ENCODE measurements at regions not wholly inside any gene's neighbourhood (a gene's known extent, or its start where the extent isn't known, plus 50 kb on each side); places are given as distances from the start of the nearest gene placed in this dataset.
"Not testable (repeated sequence)": the region's sequence is repeated elsewhere in the genome, so short reads cannot be mapped to it uniquely, and the experiment has no call there.

DNA sequence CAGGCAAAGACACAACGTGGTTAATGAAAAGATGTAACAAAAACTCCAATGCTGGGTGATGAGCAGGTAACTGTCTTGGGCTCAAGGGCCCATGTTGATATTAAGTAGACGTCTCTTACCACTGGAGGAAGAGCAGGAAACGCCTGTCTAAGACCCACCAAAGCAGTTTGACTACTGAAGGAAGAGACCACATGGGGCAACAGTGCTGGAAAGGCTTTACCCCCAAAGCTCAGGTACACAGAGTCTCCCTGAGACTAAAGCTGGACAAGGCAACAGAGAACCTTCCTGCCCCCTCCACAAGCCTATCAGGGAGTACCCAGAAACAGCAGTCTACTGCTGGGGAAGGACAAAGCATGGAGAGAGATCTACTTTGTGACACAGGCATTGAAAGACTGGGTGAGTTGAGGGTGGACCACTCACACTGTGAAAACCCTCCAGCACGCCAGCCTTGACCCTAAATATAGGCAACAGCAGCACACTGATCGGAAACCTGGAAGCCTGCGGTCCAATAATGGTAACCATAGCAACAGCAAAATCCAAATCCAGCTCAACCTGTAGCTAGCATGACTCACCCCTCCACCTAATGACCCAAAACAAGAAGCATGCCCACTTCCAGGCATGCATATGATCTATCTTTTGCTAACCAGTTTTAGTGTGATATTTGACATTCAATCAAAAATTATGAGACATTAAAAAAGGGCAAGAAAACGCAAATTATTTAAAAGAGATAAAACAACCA lies 270.5 kb upstream of the SDK2 start:
- Mint-ChIP-seq H3K4me1 (no peaks in the 10 kb centered on the region), H3K9me3 (peaks cover 12 to 17% (median 13%) of the 10 kb centered on the region in 3 donors), H3K27ac (no peak overlapping the region), H3K36me3 (peaks cover 2% of the 10 kb centered on the region), H3K4me3 (no peak overlapping the region), H3K27me3 (peaks cover 29% of the 10 kb centered on the region)

GRCh38 chr17:73919033-73919432 lies 274.8 kb upstream of the SDK2 start:
- H3K36me3 Mint-ChIP-seq, H3K27ac Mint-ChIP-seq, H3K4me1 Mint-ChIP-seq: not testable (repeated sequence)
- peak overlapping the region in 1 of 4 donors; percentile 29 for H3K4me3 Mint-ChIP-seq
- peaks cover 9 to 17% (median 12%) of the 10 kb centered on the region in 3 donors for H3K9me3 Mint-ChIP-seq
- H3K27me3 Mint-ChIP-seq = peaks cover 20% of the 10 kb centered on the region

DNA sequence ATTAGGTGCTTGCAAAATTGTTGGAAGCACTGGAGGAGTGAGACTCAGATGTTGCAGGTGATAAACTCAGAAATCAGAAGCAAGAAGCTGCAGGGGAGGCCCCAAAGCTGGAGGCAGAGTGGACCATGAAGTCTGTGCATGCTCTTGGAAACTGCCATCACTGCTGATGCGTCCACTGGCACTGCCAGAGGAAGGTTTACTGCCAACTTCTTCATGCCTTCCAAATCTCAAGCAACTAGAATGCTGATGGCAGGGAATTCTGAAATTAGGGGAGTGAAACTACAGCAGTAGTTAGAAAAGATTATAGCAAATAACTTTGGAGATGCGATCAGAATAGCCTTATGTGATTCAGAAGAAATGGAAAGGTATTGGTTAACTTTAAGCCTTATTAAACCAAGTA lies 277.1 kb upstream of the SDK2 start:
- peaks cover 2% of the 10 kb centered on the region for H3K36me3 Mint-ChIP-seq
- no peak overlapping the region for H3K4me3 Mint-ChIP-seq
- no peak overlapping the region for H3K27ac Mint-ChIP-seq
- no peaks in the 10 kb centered on the region for H3K4me1 Mint-ChIP-seq
- peaks cover 5 to 8% (median 6%) of the 10 kb centered on the region in 3 donors for H3K9me3 Mint-ChIP-seq
- H3K27me3 Mint-ChIP-seq = peaks cover 19% of the 10 kb centered on the region

- Mint-ChIP-seq H3K27ac (no peak overlapping the region), H3K4me3 (no peak overlapping the region), H3K4me1 (no peaks in the 10 kb centered on the region), H3K27me3 (peaks cover 20% of the 10 kb centered on the region), H3K36me3 (peaks cover 1% of the 10 kb centered on the region), H3K9me3 (peaks cover 0 to 4% (median 2%) of the 10 kb centered on the region in 3 donors)
Observed at GRCh38 chr17:73924114-73924908, 279.2 kb upstream of the RPL38 start.

GRCh38 chr17:73924909-73925186 lies 278.6 kb upstream of the RPL38 start:
- peaks cover 22% of the 10 kb centered on the region for H3K27me3 Mint-ChIP-seq
- H3K4me1 Mint-ChIP-seq = no peaks in the 10 kb centered on the region
- H3K27ac Mint-ChIP-seq = no peak overlapping the region
- H3K4me3 Mint-ChIP-seq = no peak overlapping the region
- H3K36me3 Mint-ChIP-seq = peaks cover 1% of the 10 kb centered on the region
- peaks cover 0 to 4% (median 2%) of the 10 kb centered on the region in 3 donors for H3K9me3 Mint-ChIP-seq

DNA sequence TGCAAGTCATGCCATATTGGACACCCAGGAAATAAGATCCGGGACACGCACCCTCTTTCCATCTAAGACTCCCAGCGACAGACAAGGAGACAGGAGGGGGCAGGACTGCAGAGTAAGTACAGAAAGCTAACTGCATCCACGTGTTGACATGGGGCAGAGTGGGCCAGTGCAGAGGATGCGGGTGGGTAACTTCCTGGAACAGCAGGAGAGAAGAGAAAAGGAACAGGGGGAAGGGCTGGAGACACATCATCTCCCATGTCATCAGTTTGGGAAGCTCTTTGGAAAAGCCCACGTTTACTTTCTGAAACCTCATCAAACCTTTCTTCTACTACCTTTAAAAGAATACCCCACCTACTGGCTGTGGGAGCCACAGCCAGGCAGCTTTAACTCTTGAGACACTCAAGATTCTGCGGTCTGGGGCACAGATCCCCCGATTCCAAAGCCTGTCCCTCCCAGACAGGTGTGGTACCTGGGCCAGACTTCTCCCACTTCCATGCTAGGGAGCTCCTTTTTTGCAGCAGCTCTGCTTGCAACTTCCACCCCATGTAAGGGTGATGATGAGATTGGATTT lies 273.5 kb upstream of the RPL38 start:
- Mint-ChIP-seq H3K9me3 (peaks cover 0 to 4% (median 2%) of the 10 kb centered on the region in 3 donors), H3K27me3 (peaks cover 27% of the 10 kb centered on the region), H3K36me3 (peaks cover 1% of the 10 kb centered on the region), H3K4me3 (no peak overlapping the region), H3K4me1 (no peaks in the 10 kb centered on the region), H3K27ac (no peak overlapping the region)

DNA sequence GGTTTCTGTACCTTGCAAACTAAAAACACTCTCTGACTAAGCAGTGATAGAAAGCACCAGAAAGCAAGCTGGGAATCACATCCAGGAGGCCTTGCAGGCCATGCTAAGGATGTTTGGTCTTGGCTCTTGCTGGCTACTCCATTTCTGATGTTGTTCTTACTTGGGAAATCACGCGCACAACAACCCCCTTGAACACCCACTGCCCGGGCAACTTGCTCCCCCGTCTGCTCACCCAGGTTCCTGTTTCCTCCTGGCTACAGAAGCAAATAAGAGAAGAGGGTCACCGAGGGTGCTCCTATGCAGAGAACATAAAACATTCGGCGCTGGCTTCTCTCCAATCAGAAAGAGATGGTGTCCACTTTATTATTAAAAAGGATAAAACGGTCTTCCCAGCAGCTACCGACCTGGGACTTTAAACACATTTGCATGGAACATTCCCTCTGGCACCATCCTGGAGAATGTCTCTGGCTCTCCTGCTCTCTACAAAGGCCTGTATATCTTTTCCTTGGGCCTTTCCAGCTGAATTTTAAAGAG lies 271.2 kb upstream of the RPL38 start:
- Mint-ChIP-seq H3K4me1 (no peaks in the 10 kb centered on the region), H3K9me3 (peaks cover 0 to 2% (median 2%) of the 10 kb centered on the region in 3 donors), H3K4me3 (no peak overlapping the region), H3K27me3 (peaks cover 23% of the 10 kb centered on the region), H3K36me3 (peaks cover 1% of the 10 kb centered on the region), H3K27ac (peak overlapping the region in 1 of 3 donors; percentile 2)

DNA sequence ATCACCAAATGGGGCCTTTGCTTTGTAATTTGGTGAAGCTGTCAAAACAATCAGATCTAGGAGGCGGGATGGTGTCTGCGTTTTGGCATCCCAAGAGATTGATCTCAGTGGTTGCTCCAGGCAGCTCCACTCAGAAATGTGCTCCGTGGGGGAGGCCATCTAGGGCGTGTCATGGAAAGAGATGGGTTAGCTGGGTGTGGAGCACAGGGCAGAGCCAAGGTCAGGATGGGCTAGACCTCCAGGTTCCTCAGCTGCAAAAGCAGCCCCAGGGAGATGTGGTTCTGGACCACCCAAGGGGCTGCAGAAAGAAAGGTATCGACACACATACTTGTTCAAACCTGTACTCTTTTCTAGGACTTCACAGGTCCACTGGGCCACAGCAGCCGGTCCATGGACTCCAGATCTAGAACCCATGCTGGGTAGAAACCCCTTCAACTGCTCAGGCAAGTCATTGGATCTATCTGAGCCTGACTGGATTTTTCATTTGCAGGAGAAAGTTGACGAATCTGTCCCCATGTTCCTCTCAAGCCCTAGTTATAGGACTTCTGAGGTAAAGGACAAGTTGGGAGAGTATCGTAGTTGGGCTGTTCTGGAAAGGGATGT lies 270.2 kb upstream of the RPL38 start:
- Mint-ChIP-seq H3K27me3 (peaks cover 22% of the 10 kb centered on the region), H3K36me3 (peaks cover 1% of the 10 kb centered on the region), H3K4me3 (no peak overlapping the region), H3K9me3 (peaks cover 0 to under 1% (median 0%) of the 10 kb centered on the region in 3 donors), H3K27ac (no peak overlapping the region), H3K4me1 (no peaks in the 10 kb centered on the region)

DNA sequence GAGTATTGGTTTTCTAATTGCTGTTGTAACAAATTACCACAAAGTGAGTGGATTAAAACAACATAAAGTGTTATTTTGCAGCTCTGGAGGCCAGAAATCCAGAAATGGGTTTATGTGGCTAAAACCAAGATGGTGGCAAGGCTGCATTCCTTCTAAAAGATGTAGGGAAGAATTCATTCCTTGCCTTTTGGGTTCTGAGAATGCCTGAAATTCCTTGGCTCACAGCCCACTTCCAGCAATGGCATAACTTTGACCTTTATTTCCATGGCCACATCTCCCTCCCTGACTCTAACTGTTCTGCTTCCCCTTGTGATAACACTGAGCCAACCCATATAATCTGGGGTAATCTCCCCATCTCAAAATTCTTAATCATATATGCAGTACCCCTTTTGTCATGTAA lies 269.6 kb upstream of the RPL38 start:
- Mint-ChIP-seq H3K27me3 (peaks cover 22% of the 10 kb centered on the region), H3K9me3 (no peaks in the 10 kb centered on the region), H3K27ac (no peak overlapping the region), H3K4me1 (no peaks in the 10 kb centered on the region), H3K36me3 (peaks cover 1% of the 10 kb centered on the region), H3K4me3 (no peak overlapping the region)

- Mint-ChIP-seq H3K36me3 (no peaks in the 10 kb centered on the region), H3K27ac (no peak overlapping the region), H3K9me3 (no peaks in the 10 kb centered on the region), H3K4me1 (no peaks in the 10 kb centered on the region), H3K4me3 (no peak overlapping the region), H3K27me3 (peaks cover 20% of the 10 kb centered on the region)
Observed at GRCh38 chr17:73934696-73935095, 268.8 kb upstream of the RPL38 start.

DNA sequence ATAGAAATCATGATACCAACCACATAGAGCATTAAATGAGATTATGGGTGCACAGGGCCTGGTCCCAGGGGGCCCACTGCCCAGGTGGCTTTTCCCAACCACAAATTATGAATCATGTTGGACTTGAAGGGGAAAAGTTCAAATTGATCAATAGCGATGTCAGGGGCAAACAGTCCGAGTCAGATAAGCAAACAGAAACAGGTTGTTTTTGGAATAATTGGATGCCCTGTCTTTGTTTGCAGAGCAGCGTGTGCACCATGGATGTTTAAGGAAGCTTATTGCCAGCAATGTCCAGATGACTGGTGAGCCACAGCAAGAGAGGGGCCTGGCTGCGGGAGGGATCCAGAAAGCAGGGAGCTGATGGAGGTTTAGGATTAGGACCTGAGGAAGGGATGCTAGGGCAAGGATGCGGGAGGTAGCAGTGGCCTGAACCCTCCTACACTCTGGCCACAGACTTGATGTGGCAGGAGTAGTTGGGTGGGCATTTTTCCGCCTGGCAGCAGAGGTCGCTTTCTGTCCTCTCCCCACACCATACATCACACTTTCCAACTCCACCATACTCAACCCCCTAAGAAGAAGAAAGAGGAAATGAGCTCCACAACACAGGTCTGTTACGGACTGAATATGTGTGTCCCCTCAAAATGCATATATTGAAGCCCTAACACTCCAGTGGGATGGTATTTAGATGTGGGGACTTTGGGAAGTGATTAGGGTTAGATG lies 266.4 kb upstream of the RPL38 start:
- Mint-ChIP-seq H3K27ac (no peak overlapping the region), H3K9me3 (no peaks in the 10 kb centered on the region), H3K4me1 (no peaks in the 10 kb centered on the region), H3K36me3 (no peaks in the 10 kb centered on the region), H3K27me3 (peaks cover 17% of the 10 kb centered on the region), H3K4me3 (no peak overlapping the region)

DNA sequence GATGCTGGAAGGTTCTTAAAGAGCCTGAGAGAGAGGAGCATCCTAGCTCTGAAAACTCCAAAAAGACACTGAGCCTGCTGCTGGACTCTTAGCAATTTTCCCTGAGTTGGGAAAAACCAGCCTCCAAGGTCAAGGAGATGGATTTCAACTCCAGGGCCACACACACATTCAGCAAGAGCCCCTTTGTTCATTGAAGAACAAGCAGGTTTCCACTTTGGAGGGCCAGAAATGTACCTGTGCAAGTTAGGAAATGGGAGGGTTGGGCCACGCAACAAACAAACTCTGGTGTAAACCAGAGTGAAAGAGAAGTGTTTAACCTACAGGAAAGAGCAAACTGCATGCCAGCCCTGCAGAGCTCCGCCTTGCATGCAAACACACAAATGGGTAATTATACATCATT lies 264.8 kb upstream of the RPL38 start:
- H3K27ac Mint-ChIP-seq = peak overlapping the region in 1 of 3 donors; percentile 54
- no peaks in the 10 kb centered on the region for H3K4me1 Mint-ChIP-seq
- H3K4me3 Mint-ChIP-seq = no peak overlapping the region
- peaks cover 10% of the 10 kb centered on the region for H3K27me3 Mint-ChIP-seq
- no peaks in the 10 kb centered on the region for H3K36me3 Mint-ChIP-seq
- no peaks in the 10 kb centered on the region for H3K9me3 Mint-ChIP-seq

GRCh38 chr17:73939806-73940205 lies 263.7 kb upstream of the RPL38 start:
- Mint-ChIP-seq H3K9me3 (no peaks in the 10 kb centered on the region), H3K27ac (no peak overlapping the region), H3K4me1 (no peaks in the 10 kb centered on the region), H3K4me3 (no peak overlapping the region), H3K36me3 (no peaks in the 10 kb centered on the region), H3K27me3 (peaks cover 11% of the 10 kb centered on the region)

GRCh38 chr17:73940511-73940910 lies 263.0 kb upstream of the RPL38 start:
- Mint-ChIP-seq H3K4me1 (no peaks in the 10 kb centered on the region), H3K27me3 (peaks cover 13% of the 10 kb centered on the region), H3K36me3 (no peaks in the 10 kb centered on the region), H3K27ac (no peak overlapping the region), H3K9me3 (no peaks in the 10 kb centered on the region), H3K4me3 (no peak overlapping the region)
